Cardiac muscle cell (in vitro differentiated cells and primary cell): ENCODE measurements at regions not wholly inside any gene's neighbourhood (a gene's known extent, or its start where the extent isn't known, plus 50 kb on each side); places are given as distances from the start of the nearest gene placed in this dataset.
"Not testable (repeated sequence)": the region's sequence is repeated elsewhere in the genome, so short reads cannot be mapped to it uniquely, and the experiment has no call there.

Experiments
- DNase-seq, 2 donors: peaks; one replicate each; pipeline versions ENCODE4 v3.0.0 to v3.0.0-alpha.2; 2010 to 2017; ENCODE audit warnings: low read depth in 1 of 2, low spot score in 1 of 2
- H3K27ac ChIP-seq: fragments of 200-600 bp; sonication (generic); 2 replicates; pipeline ENCODE4 v1.5.1; 2016
- H3K27me3 ChIP-seq: fragments of 200-600 bp; sonication (generic); 2 replicates; pipeline ENCODE4 v1.6.0; 2016; ENCODE audit warnings: control low read depth
- H3K36me3 ChIP-seq: fragments of 200-600 bp; sonication (generic); 2 replicates; pipeline ENCODE4 v1.5.1; 2016; ENCODE audit warnings: control low read depth
- H3K4me1 ChIP-seq: fragments of 200-600 bp; sonication (generic); 2 replicates; pipeline ENCODE4 v1.8.1; 2017; ENCODE audit warnings: low read depth, mild to moderate bottlenecking, mixed run types
- H3K4me3 ChIP-seq: fragments of 200-600 bp; sonication (generic); 2 replicates; pipeline ENCODE4 v1.5.1; 2016; ENCODE audit warnings: mild to moderate bottlenecking
- H3K9me3 ChIP-seq: fragments of 200-600 bp; sonication (generic); 2 replicates; pipeline ENCODE4 v1.5.1; 2017; ENCODE audit warnings: low read depth, mild to moderate bottlenecking, control low read depth
- TF ChIP-seq, protein P1 (sequence below): IDR thresholded peaks from 2 replicates; pipeline ENCODE4 v1.5.1; 2012; ENCODE audit warnings: low read depth, mild to moderate bottlenecking, low read length

DNA sequence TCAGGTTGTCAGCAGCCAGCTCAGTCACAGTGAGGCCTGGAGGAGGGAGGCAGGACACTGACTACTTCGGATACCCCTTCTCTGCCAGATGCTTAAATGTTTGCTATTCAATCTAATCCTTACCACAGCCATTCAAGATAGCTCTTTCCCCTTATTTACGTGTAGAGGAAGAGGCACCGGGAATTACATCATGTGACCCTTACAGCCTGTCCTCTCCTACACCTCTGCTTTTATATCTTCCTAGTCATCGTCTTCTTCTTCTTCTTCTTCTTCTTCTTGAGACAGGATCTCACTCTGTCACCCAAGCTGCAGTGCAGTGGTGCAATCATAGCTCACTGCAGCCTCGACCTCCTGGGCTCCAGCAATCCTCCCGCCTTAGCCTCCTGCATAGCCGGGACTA lies 148.1 kb upstream of the NEDD9 start:
- no peak for DNase-seq
- Histone ChIP-seq H3K4me1 (no peaks in the 10 kb centered on the region), H3K4me3 (no peak overlapping the region), H3K9me3 (no peaks in the 10 kb centered on the region), H3K27me3 (no peaks in the 10 kb centered on the region), H3K36me3 (no peaks in the 10 kb centered on the region), H3K27ac (no peak overlapping the region)
- TF ChIP-seq, protein P1, sequence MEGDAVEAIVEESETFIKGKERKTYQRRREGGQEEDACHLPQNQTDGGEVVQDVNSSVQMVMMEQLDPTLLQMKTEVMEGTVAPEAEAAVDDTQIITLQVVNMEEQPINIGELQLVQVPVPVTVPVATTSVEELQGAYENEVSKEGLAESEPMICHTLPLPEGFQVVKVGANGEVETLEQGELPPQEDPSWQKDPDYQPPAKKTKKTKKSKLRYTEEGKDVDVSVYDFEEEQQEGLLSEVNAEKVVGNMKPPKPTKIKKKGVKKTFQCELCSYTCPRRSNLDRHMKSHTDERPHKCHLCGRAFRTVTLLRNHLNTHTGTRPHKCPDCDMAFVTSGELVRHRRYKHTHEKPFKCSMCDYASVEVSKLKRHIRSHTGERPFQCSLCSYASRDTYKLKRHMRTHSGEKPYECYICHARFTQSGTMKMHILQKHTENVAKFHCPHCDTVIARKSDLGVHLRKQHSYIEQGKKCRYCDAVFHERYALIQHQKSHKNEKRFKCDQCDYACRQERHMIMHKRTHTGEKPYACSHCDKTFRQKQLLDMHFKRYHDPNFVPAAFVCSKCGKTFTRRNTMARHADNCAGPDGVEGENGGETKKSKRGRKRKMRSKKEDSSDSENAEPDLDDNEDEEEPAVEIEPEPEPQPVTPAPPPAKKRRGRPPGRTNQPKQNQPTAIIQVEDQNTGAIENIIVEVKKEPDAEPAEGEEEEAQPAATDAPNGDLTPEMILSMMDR: no peak

DNA sequence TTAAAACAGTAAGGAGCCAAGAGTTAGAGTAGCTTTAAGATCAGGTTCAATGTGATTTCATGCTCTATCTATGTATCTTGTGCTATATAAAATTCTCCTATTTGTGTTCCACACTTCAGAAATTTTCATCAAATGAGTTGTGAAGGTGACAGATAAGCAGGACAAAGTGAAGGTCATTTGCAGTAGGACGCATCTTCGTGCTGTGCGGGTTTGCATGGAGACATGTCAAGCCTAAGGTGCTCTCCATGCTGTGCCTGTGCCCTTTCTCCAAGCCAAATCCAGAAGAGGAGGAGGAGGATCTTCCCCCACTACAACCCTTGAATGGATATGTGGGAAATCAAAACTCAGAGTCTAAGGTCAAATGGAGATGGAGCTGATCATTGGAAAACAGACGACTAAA lies 147.3 kb upstream of the NEDD9 start:
- TF ChIP-seq, protein P1: no peak
- no peaks in the 10 kb centered on the region for H3K9me3 ChIP-seq
- H3K27ac ChIP-seq: no peak overlapping the region
- no peaks in the 10 kb centered on the region for H3K4me1 ChIP-seq
- H3K4me3 ChIP-seq: no peak overlapping the region
- H3K36me3 ChIP-seq: no peaks in the 10 kb centered on the region
- no peak for DNase-seq
- H3K27me3 ChIP-seq: no peaks in the 10 kb centered on the region

DNA sequence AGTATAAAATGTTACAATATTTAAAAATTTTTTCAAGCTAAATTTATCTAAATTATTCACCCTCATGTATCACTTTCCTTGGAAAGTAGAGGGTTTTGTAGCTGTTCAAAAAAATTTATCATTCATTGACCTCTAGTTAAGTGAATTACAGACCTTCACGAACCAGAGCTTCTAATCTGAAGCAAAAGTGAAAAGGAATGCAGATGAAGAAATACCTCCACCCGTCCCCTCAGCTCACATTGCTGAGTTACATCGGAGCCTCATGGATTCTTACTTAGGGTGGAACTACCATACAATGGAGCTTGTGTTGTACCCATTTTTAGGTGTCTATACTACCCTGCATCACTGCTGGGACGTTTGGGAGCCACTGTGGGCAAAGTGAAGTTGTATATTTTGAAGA lies 146.2 kb upstream of the NEDD9 start:
- H3K27ac ChIP-seq: no peak overlapping the region
- DNase-seq: no peak
- H3K36me3 ChIP-seq: no peaks in the 10 kb centered on the region
- H3K27me3 ChIP-seq: no peaks in the 10 kb centered on the region
- H3K9me3 ChIP-seq: no peaks in the 10 kb centered on the region
- H3K4me1 ChIP-seq: no peaks in the 10 kb centered on the region
- TF ChIP-seq, protein P1: no peak
- H3K4me3 ChIP-seq: no peak overlapping the region

DNA sequence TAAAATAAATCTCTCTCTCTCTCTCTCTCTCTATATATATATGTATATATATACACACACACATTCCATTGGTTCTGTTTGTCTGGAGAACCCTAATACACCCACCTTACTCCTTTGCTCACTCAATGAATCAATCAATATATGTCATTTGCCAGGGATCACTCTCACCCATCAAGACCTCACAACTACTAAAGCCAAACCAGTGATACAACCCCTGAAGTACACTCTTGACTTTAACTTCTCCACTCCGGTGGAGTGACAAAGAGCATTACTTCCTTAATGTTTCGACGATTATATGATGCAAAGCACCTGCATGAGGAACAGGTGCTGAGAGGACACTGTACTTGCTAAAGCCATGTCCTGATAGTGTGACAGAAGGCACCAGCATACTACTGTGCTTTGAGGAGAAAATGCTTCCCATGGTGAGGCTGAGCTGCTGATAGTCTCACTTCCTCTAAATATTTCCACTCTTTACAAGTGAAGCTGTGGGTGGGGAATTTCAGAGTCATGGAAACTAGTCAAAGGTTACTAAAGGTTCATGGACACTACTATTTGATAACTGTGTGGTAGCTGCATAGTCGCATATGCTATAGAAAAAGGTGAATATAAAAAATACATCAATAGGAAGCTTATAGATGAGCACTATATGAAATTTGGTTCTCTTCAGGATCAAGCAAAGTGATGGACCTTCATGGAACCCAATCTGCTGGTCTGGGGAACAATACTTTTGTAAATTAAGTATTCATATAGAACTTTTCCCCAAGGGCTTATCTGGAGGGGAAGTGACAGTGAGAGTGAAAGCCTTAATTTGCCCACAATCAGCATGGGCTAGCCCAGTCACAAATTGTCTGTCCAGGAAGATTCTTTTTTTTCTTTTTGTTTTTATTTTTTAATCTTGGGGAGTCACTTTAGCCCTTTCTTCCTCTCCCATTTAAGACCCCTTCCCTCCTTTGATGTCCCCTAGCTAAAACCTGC lies 141.9 kb upstream of the NEDD9 start:
- TF ChIP-seq, protein P1: no peak
- Histone ChIP-seq H3K27me3 (no peaks in the 10 kb centered on the region), H3K9me3 (no peaks in the 10 kb centered on the region), H3K36me3 (no peaks in the 10 kb centered on the region), H3K4me3 (no peak overlapping the region), H3K27ac (no peak overlapping the region), H3K4me1 (no peaks in the 10 kb centered on the region)
- DNase-seq: no peak

DNA sequence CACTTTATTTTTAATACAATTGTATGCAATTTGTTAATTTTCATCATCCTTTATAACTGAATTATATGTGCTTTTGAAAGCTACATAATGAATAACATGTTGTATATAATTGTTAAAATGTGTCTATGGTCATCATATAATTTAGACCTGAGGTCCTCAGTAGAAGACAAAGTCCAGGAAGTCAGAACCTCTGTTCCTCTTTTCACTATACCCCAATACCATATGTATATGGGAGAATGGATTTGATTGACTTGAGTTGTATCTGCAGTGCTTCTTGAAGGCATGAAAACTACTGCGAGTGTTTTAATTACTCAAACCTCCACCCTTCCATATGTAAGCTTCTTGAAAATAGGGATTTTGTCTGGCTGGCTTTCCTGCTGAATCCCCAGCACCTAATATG lies 140.7 kb upstream of the NEDD9 start:
- Histone ChIP-seq H3K27ac (no peak overlapping the region), H3K27me3 (no peaks in the 10 kb centered on the region), H3K4me3 (no peak overlapping the region), H3K4me1 (no peaks in the 10 kb centered on the region), H3K36me3 (no peaks in the 10 kb centered on the region), H3K9me3 (no peaks in the 10 kb centered on the region)
- TF ChIP-seq, protein P1: no peak
- DNase-seq: no peak

DNA sequence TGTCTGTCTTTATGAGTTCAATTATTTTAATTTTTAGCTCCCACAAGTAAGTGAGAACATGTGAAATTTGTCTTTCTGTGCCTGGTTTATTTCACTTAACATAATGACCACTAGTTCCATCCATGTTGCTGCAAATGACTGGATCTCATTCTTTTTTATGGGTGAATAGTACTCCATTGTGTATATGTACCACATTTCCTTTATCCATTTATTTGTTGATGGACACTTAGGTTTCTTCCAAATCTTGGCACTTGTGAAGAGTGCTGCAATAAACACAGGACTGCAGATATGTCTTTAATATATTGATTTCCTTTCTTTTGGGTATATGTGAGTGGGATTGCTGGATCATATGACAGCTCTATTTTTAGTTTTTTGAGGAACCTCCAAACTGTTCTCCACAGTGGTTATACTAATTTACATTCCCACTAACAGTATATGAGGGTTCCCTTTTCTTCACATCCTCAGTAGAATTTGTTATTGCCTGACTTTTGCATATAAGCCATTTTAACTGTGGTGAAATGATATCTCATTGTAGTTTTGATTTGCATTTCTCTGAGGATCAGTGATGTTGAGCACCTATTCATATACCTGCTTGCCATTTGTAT lies 139.8 kb upstream of the NEDD9 start:
- not testable (repeated sequence) for H3K27me3 ChIP-seq, DNase-seq, H3K27ac ChIP-seq, H3K4me3 ChIP-seq, H3K9me3 ChIP-seq, H3K4me1 ChIP-seq, H3K36me3 ChIP-seq
